CD4-positive, alpha-beta T cell treated with Interleukin-1 beta for 1 hour (primary cell): ENCODE measurements at regions not wholly inside any gene's neighbourhood (a gene's known extent, or its start where the extent isn't known, plus 50 kb on each side); places are given as distances from the start of the nearest gene placed in this dataset.
"Not testable (repeated sequence)": the region's sequence is repeated elsewhere in the genome, so short reads cannot be mapped to it uniquely, and the experiment has no call there.

Experiments
- DNase-seq, 2 donors: peaks; one replicate each; pipeline ENCODE4 v3.0.0-alpha.2; 2020 to 2022

DNA sequence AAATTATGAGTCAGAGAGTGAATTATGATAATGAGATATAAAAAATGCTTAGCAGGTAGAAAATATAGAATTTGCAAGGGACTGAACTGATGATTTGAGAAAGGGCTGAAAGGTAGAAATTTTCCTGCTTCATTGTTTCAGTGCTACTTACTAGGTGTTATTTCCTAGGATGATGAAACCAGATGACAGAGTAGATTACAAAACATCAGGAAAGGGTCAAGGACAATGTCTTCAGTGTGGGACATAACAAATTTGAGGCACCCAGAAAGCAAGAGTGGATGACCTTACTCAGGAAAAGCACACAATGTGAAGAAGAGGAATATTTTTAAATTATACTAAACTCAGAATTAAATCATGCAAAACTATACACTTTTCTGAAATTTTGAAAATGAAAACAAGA is 102.1 kb downstream of the SHCBP1 start:
- DNase-seq: no peak

DNA sequence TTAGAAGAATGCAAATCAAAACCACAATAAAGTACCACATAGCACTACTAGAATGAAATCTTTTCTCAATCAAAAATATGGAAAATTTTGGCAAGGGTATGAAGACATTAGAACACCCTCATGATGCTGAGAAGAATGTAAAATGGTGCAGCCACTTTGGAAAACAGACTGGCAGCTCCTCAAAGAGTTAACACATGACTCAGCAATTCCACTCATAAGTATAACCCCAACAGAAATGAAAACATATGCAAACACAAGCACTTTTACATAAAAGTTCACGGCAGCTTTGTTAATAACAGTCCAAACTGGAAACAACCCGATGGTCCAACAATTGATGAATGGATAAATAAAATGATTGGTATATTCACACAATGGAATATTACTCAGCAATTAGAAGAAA is 124.5 kb downstream of the SHCBP1 start:
- no peak for DNase-seq

DNA sequence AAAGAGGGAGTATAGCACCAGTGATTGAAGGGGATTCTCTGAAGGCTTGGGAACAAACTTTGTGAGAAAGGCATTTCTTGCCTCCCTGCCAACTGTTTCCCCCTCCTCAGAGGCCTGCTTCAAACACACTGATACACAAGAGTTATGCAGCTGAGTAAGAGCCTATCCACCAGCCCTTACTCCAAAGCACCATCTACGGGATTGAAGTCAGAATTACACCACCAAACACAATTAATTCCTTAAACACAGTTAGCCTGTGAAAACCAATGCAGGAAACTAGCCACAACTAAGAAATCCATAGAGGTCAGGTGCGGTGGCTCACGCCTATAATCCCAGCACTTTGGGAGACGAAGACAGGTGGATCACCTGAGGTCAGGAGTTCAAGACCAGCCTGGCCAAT is 138.3 kb downstream of the SHCBP1 start:
- DNase-seq: no peak

DNA sequence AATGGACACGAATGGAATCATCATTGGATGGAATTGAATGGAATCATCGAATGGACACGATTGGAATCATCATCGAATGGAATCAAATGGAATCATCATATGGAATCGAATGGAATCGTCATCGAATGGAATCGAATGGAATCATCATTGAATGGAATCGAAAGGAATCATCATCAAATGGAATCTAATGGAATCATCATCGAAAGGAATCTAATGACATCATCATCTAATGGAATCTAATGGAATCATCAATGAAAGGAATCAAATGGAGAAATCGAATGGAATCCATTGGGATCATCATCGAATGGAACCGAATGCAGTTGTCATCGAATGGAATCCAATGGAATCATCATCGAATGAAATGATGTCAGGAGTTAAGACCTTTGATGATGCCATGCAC is 154.9 kb downstream of the SHCBP1 start:
- DNase-seq: no peak

DNA sequence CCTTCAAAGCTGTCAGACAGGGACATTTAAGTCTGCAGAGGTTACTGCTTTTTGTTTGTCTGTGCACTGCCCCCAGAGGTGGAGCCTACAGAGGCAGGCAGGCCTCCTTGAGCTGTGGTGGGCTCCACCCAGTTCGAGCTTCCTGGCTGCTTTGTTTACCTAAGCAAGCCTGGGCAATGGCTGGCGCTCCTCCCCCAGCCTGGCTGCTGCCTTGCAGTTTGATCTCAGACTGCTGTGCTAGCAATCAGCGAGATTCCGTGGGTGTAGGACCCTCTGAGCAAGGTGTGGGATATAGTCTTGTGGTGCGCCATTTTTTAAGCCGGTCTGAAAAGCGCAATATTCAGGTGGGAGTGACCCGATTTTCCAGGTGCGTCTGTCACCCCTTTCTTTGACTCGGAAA is 166.4 kb downstream of the SHCBP1 start:
- not testable (repeated sequence) for DNase-seq

DNA sequence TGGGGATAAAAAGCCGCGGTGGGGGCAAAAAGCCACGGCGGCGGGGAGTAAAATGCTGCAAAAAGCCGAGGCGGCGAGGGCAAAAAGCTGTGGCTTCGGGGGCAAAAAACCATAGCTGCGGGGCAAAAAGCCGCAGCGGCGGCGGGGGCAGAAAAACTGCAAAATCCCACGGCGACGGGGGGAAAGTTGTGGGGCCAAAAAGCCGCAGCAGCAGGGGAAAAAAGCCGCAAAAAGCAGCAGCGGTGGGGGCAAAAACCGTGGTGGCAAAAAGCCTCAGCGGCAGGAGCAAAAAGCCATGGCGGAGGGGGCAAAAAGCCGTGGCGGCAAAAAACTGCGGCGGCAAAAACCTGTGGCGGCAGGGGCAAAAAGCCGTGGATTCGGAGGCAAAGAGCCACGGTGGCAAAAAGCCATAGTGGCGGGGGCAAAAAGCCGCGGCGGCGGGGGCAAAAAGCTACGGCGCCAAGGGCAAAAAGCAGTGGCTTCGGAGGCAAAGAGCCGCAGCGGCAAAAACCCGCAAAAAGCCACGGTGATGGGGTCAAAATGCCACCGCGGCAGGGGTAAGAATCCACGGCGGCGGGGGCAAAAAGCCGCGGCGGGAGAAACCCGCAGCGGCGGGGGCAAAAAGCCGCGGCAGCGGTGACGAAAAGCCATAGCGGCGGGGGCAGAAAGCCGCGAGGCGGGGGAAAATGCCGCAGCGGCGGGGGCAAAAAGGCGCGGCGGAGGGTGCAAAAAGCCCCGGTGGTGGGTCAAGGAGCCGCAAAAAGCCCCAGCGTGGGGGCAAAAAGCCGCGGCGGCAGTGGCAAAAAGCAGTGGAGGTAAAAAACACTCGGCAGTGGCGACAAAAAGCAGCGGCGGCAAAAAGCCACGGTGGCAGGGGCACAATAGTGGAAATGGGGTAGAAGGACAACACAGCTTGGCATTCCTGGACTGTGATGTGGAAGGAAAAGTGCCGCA is 192.8 kb downstream of the SHCBP1 start:
- DNase-seq: no peak

DNA sequence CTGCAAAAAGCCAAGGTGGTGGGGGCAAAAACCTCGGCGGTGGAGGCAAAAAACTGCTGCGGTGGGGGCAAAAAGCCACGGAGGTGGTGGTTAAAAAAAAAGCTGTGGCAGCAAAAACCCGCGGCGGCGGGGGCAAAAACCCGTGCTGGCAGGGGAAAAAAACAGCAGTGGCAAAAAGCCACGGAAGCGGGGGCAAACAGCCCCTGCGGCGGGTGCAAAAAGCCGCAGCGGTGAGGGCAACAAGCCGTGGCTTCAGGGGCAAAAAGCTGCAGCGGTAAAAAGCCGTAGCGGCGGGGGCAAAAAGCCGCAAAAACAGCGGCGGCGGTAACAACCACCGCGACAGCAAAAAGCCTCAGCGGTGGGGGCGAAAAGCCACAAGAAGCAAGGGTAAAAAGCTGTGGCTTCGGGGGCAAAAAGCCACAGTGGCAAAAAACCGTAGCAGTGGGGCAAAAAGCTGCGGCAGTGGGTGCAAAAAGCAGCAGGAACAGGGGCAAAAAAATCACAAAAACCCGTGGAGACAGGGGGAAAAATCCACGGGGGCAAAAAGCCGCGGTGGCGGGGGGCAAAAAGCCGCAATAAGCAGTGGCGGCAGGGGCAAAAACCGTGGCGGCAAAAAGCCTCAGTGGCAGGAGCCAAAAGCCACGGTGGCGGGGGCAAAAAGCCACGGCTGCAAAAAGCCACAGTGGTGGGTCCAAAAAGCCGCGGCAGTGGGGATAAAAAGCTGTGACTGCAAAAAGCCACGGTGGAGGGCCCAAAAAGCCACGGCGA is 193.7 kb downstream of the SHCBP1 start:
- DNase-seq: no peak

DNA sequence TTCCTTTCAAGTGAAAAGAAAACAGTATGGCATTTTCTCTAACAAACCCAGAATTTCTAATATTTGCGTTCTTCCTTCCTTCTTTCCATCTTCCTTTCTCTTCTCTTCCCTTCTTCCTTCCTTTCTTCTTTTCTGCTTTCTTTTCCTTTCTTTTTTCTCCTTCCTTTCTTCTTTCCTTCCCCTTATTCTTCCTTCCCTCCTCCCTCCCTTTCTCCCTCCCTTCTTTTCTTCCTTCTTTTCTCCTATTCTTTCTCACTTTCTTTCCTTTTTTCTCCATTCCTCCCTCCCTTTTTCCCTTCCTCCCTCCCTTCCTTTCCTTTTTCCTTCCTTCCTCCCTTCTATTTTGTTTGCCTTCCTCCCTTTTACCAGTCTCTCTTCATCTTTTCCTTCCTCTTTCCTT is 194.8 kb downstream of the SHCBP1 start:
- DNase-seq: no peak

DNA sequence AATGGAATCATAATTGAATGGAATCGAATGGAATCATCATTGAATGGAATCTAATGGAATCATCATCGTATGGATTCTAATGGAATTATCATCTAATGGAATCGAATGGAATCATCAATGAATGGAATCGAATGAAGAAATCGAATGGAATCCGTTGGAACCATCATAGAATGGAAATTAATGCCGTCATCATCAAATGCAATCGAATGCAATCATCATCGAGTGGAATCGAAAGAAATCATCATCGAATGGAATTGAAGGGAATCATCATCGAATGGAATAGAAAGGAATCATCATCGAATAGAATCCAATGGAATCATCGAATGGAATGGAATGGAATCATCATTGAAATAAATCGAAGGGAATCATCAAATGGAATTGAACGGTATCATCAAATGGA is 217.2 kb downstream of the SHCBP1 start:
- no peak for DNase-seq

DNA sequence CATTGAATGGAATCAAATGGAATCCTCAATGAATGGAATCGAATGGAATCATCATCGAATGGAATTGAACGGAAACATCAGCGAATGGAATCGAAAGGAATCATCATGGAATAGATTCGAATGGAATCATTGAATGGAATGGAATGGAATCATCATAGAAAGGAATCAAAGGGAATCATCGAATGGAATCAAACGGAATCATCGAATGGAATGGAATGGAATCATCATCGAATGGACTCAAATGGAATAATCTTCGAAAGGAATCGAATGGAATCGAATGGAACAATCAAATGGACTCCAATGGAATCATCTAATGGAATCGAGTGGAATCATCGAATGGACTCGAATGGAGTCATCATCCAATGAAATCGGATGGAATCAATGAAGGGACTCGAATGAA is 222.6 kb downstream of the SHCBP1 start:
- DNase-seq: not testable (repeated sequence)

DNA sequence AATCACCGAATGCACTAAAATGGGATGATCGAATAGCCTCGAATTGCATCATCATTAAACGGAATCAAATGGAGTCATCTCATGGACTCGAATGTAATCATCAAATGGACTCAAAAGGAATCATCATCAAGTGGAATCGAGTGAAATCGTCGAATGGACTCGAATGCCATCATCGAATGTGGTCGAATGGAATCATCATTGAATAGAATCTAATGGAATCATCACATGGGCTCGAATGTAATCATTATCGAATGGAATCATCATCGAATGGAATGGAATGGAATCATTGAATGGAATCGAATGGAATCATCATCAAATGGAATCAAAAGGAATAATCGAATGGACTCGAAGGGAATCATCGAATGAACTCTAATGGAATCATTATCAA is 224.3 kb downstream of the SHCBP1 start:
- not testable (repeated sequence) for DNase-seq

DNA sequence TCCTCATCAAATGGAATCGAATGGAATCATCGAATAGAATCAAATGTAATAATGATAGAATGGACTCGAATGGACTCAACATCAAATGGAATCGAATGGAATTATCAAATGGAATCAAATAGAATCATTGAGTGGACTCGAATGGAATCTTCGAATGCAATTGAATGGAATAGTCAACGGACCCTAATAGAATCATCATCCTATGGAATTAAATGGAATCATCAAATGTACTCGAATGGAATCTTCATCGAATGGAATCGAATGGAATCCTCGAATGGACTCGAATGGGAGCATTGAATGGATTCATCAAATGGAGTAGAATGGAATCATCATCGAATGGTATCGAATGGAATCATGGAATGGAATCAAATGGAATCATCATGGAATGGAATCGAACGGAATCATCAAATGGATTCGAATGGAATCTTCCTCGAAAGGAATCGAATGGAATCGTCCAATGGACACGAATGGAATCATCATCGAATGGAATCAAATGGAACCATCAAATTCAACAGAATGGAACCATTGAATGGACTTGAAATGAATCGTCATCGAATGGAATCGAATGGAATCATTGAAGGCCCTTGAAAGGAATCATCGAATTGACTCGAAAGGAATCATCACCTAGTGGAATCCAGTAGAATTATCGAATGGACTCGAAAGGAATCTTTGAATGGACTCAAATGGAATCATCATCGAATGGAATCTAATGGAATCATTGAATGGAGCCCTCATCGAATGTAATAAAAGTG is 224.9 kb downstream of the SHCBP1 start:
- DNase-seq: not testable (repeated sequence)

DNA sequence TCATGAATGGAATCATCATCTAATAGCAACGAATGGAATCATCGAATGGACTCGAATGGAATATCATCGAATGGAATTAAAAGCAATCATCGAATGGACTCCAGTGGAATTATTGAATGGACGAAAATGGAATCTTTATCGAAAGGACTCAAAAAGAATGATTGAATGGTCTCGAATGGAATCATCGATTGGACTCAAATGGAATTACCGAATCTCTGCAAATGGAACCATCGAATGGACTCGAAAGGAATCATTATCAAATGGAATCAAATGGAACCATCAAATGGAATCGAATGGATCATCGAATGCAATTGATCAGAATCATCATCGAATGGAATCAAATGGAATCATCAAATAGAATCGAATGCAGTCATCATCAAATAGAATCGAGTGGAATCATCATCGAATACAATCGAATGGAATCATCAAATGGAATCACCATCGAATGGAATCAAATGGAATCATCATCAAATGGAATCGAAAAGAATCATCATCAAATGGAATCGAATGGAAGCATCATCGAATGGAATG is 225.7 kb downstream of the SHCBP1 start:
- peak in 1 of 2 donors; percentile 28 for DNase-seq

DNA sequence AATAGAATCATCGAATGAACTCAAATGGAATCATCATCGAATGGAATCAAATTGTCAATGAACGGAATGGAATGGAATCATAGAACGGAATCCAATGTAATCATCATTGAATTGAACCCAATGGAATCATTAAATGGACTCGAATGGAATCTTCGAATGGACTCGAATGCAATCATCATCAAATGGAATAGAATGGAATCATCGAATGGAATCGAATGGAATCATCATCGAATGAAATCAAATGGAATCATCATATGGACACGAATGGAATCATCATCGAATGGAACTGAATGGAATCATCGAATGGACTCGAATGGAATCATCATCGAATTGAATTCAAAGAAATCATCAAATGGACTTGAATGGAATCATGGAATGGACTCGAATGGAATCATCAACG is 226.2 kb downstream of the SHCBP1 start:
- DNase-seq: not testable (repeated sequence)

DNA sequence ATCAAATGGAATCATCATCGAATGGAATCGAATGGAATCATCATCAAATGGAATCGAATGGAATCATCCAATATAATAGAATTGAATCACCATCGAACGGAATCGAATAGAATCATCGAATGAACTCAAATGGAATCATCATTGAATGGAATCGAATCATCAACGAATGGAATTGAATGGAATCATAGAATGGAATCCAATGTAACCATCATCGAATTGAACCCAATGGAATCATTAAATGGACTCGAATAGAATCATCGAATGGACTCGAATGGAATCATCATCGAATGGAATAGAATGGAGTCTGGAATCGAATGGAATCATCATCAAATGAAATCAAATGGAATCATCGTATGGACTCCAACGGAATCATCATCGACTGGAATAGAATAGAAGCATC is 227.0 kb downstream of the SHCBP1 start:
- not testable (repeated sequence) for DNase-seq

DNA sequence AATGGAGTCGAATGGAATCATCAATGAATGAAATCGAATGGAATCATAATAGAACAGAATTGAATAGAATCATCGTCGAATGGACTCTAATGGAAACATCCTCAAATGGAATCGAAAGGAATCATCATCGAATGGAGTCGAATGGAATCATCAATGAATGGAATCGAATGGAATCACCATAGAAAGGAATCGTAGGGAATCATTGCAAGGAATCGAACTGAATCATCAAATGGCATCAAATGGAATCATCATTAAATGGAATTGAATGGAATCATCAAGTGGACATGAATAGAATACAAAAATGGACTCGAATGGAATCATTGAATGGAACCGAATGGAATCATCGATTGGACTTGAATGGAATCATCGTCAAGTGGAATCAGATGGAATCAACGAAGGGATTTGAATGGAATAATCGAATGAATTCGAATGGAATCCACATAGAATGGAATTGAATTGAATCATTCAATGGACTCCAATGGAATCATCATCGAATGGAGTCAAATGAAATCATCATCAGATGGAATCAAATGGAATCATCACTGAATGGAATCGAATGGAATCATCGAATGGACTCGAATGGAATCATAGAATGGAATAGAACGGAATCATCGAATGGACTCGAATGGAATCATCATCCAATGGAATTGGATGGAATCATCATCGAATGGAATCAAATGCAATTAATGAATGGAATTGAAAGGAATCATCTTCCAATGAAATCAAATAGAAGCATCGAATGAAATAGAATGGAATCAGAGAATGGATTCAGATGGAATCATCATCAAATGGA is 228.1 kb downstream of the SHCBP1 start:
- DNase-seq: peak in 1 of 2 donors; percentile 46

DNA sequence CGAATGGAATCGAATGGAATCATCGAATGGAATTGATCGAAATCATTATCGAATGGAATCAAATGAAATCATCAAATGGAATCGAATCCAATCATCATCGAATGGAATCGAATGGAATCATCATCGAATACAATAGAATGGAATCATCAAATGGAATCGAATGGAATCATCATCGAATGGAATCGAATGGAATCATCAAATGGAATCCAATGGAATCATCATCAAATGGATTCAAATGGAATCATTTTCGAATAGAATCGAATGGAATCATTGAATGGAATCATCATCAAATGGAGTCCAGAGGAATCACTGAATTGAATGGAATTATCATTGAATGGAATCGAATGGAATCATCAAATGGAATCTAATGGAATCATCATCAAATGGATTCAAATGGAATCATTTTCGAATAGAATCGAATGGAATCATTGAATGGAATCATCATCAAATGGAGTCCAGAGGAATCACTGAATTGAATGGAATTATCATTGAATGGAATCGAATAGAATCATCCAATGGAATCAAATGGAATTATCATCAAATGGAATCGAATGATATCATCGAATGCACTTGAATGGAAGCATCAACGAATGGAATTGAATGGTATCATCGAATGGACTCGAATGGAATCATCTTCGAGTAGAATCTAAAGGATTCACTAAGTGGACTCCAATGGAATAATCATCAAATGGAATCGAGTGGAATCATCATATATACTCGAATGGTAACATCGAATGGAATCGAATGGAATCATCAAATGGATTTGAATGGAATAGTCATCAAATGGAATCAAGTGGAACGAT is 230.3 kb downstream of the SHCBP1 start:
- peak in 1 of 2 donors; percentile 74 for DNase-seq

DNA sequence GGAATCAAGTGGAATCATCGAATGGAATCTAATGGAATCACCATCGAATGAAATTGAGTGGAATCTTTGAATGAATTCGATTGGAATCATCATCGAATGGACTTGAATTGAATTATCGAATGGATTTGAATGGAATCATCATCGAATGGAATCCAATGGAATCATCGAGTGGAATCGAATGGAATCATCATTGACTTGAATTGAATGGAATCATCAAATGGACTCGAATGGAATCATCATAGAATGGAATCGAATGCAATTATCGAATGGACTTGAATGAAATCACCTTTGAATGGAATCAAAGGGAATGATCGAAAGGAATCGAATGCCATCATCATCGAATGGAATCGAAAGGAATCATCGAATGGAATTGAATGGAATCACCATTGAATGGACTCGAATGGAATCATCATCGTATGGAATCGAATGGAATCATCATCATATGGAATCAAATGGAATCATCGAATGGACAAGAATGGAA is 231.6 kb downstream of the SHCBP1 start:
- DNase-seq: peak; percentile 62 to 84

DNA sequence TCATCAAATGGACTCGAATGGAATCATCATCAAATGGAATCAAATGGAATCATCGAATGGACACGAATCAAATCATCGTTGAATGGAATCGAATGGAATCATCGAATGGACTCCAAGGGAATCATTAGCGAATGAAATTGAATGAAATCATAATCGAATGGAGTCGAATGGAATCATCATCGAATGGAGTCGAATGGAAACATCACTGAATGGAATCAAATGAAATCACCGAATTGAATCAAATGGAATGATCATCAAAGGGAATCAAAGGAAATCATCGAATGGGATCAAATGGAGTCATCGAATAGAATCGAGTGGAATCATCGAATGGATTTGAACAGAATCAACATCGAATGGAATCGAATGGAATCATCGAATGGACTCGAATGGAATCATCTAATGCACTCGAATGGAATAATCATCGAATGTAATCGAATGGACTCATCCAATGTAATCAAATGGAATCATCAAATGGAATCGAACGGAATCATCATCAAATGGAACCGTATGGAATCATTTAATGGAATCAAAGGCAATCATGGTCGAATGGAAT is 232.2 kb downstream of the SHCBP1 start:
- not testable (repeated sequence) for DNase-seq

DNA sequence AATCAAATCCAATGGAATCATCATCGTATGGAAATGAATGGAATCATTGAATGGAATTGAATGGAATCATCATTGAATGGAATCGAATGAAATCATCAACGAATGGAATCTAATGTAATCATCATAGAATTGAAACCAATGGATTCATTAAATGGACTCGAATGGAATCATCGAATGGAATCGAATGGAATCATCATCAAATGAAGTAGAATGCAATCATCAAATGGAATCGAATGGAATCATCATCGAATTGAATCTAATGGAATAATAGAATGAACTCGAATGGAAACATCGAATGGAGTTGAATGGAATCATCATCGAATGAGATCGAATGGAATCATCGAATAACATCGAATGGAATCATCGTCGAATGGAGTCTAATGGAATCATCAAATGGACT is 232.8 kb downstream of the SHCBP1 start:
- not testable (repeated sequence) for DNase-seq

DNA sequence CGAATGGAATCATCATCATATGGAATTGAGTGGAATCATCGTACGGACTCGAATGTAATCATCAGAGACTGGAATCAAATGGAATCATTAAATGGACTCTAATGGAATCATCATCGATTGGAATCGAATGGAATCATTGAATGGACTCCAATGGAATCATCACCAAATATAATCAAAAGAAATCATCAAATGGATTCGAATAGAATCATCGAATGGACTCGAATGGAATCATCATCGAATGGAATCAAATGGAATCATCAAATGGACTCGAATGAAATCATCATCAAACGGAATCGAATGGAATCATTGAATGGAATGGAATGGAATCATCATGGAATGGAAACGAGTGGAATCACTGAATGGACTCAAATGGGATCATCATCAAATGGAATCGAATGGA is 233.5 kb downstream of the SHCBP1 start:
- peak; percentile 43 to 85 for DNase-seq
